K562 (cell line): ENCODE measurements at regions not wholly inside any gene's neighbourhood (a gene's known extent, or its start where the extent isn't known, plus 50 kb on each side); places are given as distances from the start of the nearest gene placed in this dataset.

Source experiments
- ATAC-seq: fragments of 200-7000 bp; cut with Tn5 transposase; 3 replicates; pipeline ENCODE4 v1.9.1; 2020; ENCODE audit warnings: moderate library complexity
- BruUV-seq: library from RNA; stranded (reverse); fragments of 400-500 nt; replicated peaks from 2 replicates; lab custom pipeline; 2021; lab: Mats Ljungman, UMichigan
- CTCF ChIA-PET: fragments of 300-600 bp; formaldehyde crosslinking; extraction: SDS; loops from one replicate; lab custom pipeline; 2021; ENCODE audit warnings: low intra/inter-chr PET ratio; lab: Yijun Ruan, JAX
- POLR2A ChIA-PET: fragments of 300-600, 350-650 bp; sonication (Branson Sonifier 250); formaldehyde crosslinking; extraction: SDS; loops from one replicate; lab custom pipeline; 2021; ENCODE audit warnings: antibody characterized with exemption, inconsistent platforms; lab: Yijun Ruan, JAX
- DNase-seq, 4 experiments: peaks; one replicate each; pipeline versions ENCODE4 v3.0.0 to v3.0.0-alpha.2; 2011 to 2018; ENCODE audit warnings: low spot score in 3 of 4, mixed read lengths in 3 of 4; ENCODE audit errors: extremely low read depth in 1 of 4
- FAIRE-seq: peaks from 2 replicates; lab custom pipeline; 2011; peaks lifted over from hg19 to GRCh38; lab: Jason Lieb, UNC
- H2AFZ ChIP-seq: 2 replicates; pipeline ENCODE4 v1.6.0; 2011; ENCODE audit warnings: low read depth, low read length, control low read depth, inconsistent platforms
- H3K27ac ChIP-seq: fragments of 200-600 bp; 3 replicates; pipeline ENCODE4 v1.8.0; 2011; ENCODE audit warnings: low read depth, mild to moderate bottlenecking, control low read depth, inconsistent platforms, low read length, moderate library complexity, mixed read lengths; ENCODE audit errors: extremely low read depth
- H3K27me3 ChIP-seq, 2 experiments: fragments of 300-600 bp in 1 of 2; 2 replicates in 1 of 2; 3 replicates in 1 of 2; pipeline versions ENCODE4 v1.6.0 to v1.8.0; 2011; ENCODE audit warnings: inconsistent platforms in 2 of 2, low read length in 2 of 2, mild to moderate bottlenecking in 1 of 2, mixed read lengths in 1 of 2, moderate library complexity in 1 of 2; ENCODE audit not compliant: control insufficient read depth in 2 of 2, insufficient read depth in 2 of 2
- H3K36me3 ChIP-seq: fragments of 300-600 bp; 3 replicates; pipeline ENCODE4 v1.8.0; 2011; ENCODE audit warnings: mild to moderate bottlenecking, low read length, inconsistent platforms; ENCODE audit not compliant: control insufficient read depth, insufficient read depth
- H3K4me1 ChIP-seq, 2 experiments: fragments of 200-600 bp in 1 of 2; replicated peaks in 1 of 2; 2 replicates in 1 of 2; 3 replicates in 1 of 2; pipeline versions ENCODE4 v1.5.1 to v1.8.0; 2011; ENCODE audit warnings: inconsistent platforms in 2 of 2, low read length in 2 of 2, mild to moderate bottlenecking in 1 of 2, mixed read lengths in 1 of 2, moderate library complexity in 1 of 2; ENCODE audit not compliant: control insufficient read depth in 2 of 2, insufficient read depth in 2 of 2
- H3K4me2 ChIP-seq: 2 replicates; pipeline ENCODE4 v1.6.1; 2011; ENCODE audit warnings: low read length, control low read depth, inconsistent platforms, mixed read lengths; ENCODE audit not compliant: insufficient read depth
- H3K4me3 ChIP-seq: fragments of 200-600 bp; sonication (generic), shearing (Covaris generic); 2 replicates; pipeline ENCODE4 v1.5.1; 2016; ENCODE audit warnings: control low read depth, inconsistent platforms
- H3K79me2 ChIP-seq: fragments of 200-600 bp; 3 replicates; pipeline ENCODE4 v1.8.0; 2011; ENCODE audit warnings: low read length, inconsistent platforms; ENCODE audit not compliant: control insufficient read depth, insufficient read depth
- H3K9ac ChIP-seq, 2 experiments: 2 replicates each; pipeline versions ENCODE4 v1.6.0 to v1.6.1; 2011; ENCODE audit warnings: low read depth in 2 of 2, low read length in 2 of 2, control low read depth in 1 of 2, inconsistent platforms in 1 of 2, mild to moderate bottlenecking in 1 of 2, mixed read lengths in 1 of 2; ENCODE audit not compliant: insufficient read depth in 1 of 2
- H3K9me1 ChIP-seq: one replicate; pipeline ENCODE4 v1.6.0; 2011; ENCODE audit warnings: inconsistent platforms, mild to moderate bottlenecking, low read length, moderate library complexity; ENCODE audit not compliant: control insufficient read depth, insufficient read depth
- H3K9me3 ChIP-seq: replicated peaks from 2 replicates; pipeline ENCODE4 v1.5.1; 2011; ENCODE audit warnings: low read depth, low read length, inconsistent platforms; ENCODE audit not compliant: control insufficient read depth, insufficient read depth
- H4K20me1 ChIP-seq: replicated peaks from 2 replicates; pipeline ENCODE4 v1.6.1; 2011; ENCODE audit warnings: low read length, inconsistent platforms, mixed read lengths; ENCODE audit not compliant: control insufficient read depth, insufficient read depth
- ASH1L ChIP-seq: fragments of 450-650 bp; IDR thresholded peaks from 2 replicates; pipeline ENCODE4 v1.6.1; 2018; ENCODE audit warnings: borderline replicate concordance, mild to moderate bottlenecking, low read depth; ENCODE audit not compliant: partially characterized antibody
- CBFA2T3 ChIP-seq: fragments of 450-650 bp; IDR thresholded peaks from 2 replicates; pipeline ENCODE4 v1.6.1; 2017
- ELF2 ChIP-seq: fragments of 250-450 bp; sonication (Bioruptor Pico); IDR thresholded peaks from 2 replicates; pipeline ENCODE4 v1.5.0; 2021; ENCODE audit warnings: mild to moderate bottlenecking
- FOXP1 ChIP-seq: sonication (generic); formaldehyde crosslinking; IDR thresholded peaks from 2 replicates; pipeline ENCODE4 v1.8.0; 2022; ENCODE audit warnings: mild to moderate bottlenecking, missing genetic modification reagents
- GATA2 ChIP-seq: sonication (generic); formaldehyde crosslinking; IDR thresholded peaks from 2 replicates; pipeline ENCODE4 v1.4.0; 2020; ENCODE audit warnings: mild to moderate bottlenecking, missing genetic modification reagents
- HOXB6 ChIP-seq: fragments of 250-450 bp; sonication (Bioruptor Pico); IDR thresholded peaks from 2 replicates; pipeline ENCODE4 v1.5.1; 2022; ENCODE audit warnings: mild to moderate bottlenecking, borderline replicate concordance
- MTF1 ChIP-seq: fragments of 250-450 bp; sonication (Bioruptor Pico); IDR thresholded peaks from 2 replicates; pipeline ENCODE4 v1.9.0; 2021; ENCODE audit warnings: moderate library complexity, mild to moderate bottlenecking, inconsistent platforms, borderline replicate concordance
- WGBS: fragments of 100-300 bp; shearing (Covaris generic); methylation state at CpG from one replicate; pipeline ENCODE4 v1.1.6; 2016; ENCODE audit warnings: low coverage, mixed read lengths; ENCODE audit not compliant: insufficient coverage; ENCODE audit errors: missing lambda C conversion rate; 5-methylcytosine and 5-hydroxymethylcytosine counted together
- in situ Hi-C: fragments of 300-500 bp; cut with MboI; formaldehyde crosslinking; loops from 4 replicates; pipeline ENCODE4 v1.15.0; 2018; ENCODE audit warnings: inconsistent platforms, mixed read lengths
- intact Hi-C: fragments of 100-400 bp; cut with micrococcal nuclease; formaldehyde crosslinking; loops from 2 replicates; pipeline ENCODE4 v1.14.2; 2022
- TF ChIP-seq, protein P1 (sequence below): fragments of 450-650 bp; IDR thresholded peaks from 2 replicates; pipeline ENCODE4 v1.6.1; 2017; ENCODE audit warnings: antibody characterized with exemption, mild to moderate bottlenecking
- TF ChIP-seq, protein P2 (sequence below): IDR thresholded peaks from 3 replicates; pipeline ENCODE4 v1.6.1; 2011; ENCODE audit warnings: borderline replicate concordance, mild to moderate bottlenecking, moderate library complexity; ENCODE audit not compliant: insufficient read length; ENCODE audit errors: extremely low read depth

DNA sequence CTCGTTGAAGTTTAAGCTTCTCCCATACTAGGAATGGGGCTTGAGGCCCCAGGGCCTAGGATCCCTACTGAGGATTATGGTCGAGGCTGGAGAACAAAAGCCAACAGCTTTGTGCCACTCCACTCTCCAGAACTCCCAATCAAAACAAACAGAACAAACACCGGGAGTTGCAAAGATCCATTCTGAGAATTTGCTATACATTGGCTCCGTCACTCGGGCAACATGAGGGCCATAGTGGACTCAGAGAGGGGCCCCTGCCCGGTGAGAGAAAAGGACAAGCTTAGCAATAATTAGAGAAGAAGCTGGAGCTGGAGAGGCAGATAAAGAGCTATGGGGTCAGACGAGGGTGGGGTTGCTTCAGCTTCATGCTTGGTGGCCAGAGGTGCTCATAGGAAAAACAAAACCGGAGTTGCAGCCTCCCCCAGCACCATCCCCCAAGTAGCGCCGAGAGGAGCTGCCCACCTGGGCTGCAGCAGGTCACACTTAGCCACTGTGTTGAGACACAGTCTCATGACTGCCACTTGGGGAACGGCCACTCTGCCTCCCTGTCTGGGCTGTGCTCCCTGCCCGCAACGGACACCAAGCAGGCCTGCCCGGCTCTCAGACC, 142.3 kb upstream of the HAAO start:
- Histone ChIP-seq H2AFZ (peak overlapping the region; percentile 87), H3K9ac (peak overlapping the region in 1 of 2 experiments; percentile 87; a peak in 2 of 4 replicates), H3K9me1 (no peaks in the 10 kb centered on the region), H3K9me3 (no peaks in the 10 kb centered on the region), H3K4me3 (no peak overlapping the region), H3K4me2 (no peak overlapping the region; the same call in 1 of the 2 replicates), H3K27me3 (no peaks in the 10 kb centered on the region), H4K20me1 (no peaks in the 10 kb centered on the region), H3K79me2 (no peaks in the 10 kb centered on the region), H3K27ac (peak overlapping the region; percentile 44; the same call in 1 of the 3 replicates), H3K4me1 (peaks cover 23 to 58% of the 10 kb centered on the region in 2 experiments), H3K36me3 (no peaks in the 10 kb centered on the region)
- no TSS peak for BruUV-seq
- ATAC-seq = peak; percentile 21
- WGBS = 33% methylated on average over 14 of the region's 14 CpGs
- in situ Hi-C loops = no loop called here
- peak in 1 of 4 experiments; percentile 48 for DNase-seq
- ChIA-PET POLR2A (interaction anchor here (0.8 to 1.0 kb wide), 3 partner anchors 12 to 290 kb away, joined by 3 to 5 read pairs (median 4); no protein-coding TSS in a partner anchor), CTCF (no interaction called here)
- intact Hi-C loops = no loop called here
- peak; percentile 49 for FAIRE-seq
- TF ChIP-seq FOXP1 (CRISPR knock-in tag) (no peak), MTF1 (CRISPR knock-in tag) (no peak), CBFA2T3 (peak; percentile 27; the same call in 1 of the 2 replicates), GATA2 (CRISPR knock-in tag) (no peak), HOXB6 (CRISPR knock-in tag) (no peak), ASH1L (no peak), ELF2 (no peak)
- TF ChIP-seq, protein P1, sequence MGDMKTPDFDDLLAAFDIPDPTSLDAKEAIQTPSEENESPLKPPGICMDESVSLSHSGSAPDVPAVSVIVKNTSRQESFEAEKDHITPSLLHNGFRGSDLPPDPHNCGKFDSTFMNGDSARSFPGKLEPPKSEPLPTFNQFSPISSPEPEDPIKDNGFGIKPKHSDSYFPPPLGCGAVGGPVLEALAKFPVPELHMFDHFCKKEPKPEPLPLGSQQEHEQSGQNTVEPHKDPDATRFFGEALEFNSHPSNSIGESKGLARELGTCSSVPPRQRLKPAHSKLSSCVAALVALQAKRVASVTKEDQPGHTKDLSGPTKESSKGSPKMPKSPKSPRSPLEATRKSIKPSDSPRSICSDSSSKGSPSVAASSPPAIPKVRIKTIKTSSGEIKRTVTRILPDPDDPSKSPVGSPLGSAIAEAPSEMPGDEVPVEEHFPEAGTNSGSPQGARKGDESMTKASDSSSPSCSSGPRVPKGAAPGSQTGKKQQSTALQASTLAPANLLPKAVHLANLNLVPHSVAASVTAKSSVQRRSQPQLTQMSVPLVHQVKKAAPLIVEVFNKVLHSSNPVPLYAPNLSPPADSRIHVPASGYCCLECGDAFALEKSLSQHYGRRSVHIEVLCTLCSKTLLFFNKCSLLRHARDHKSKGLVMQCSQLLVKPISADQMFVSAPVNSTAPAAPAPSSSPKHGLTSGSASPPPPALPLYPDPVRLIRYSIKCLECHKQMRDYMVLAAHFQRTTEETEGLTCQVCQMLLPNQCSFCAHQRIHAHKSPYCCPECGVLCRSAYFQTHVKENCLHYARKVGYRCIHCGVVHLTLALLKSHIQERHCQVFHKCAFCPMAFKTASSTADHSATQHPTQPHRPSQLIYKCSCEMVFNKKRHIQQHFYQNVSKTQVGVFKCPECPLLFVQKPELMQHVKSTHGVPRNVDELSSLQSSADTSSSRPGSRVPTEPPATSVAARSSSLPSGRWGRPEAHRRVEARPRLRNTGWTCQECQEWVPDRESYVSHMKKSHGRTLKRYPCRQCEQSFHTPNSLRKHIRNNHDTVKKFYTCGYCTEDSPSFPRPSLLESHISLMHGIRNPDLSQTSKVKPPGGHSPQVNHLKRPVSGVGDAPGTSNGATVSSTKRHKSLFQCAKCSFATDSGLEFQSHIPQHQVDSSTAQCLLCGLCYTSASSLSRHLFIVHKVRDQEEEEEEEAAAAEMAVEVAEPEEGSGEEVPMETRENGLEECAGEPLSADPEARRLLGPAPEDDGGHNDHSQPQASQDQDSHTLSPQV = peak; percentile 66; the same call in 1 of the 2 replicates
- TF ChIP-seq, protein P2, sequence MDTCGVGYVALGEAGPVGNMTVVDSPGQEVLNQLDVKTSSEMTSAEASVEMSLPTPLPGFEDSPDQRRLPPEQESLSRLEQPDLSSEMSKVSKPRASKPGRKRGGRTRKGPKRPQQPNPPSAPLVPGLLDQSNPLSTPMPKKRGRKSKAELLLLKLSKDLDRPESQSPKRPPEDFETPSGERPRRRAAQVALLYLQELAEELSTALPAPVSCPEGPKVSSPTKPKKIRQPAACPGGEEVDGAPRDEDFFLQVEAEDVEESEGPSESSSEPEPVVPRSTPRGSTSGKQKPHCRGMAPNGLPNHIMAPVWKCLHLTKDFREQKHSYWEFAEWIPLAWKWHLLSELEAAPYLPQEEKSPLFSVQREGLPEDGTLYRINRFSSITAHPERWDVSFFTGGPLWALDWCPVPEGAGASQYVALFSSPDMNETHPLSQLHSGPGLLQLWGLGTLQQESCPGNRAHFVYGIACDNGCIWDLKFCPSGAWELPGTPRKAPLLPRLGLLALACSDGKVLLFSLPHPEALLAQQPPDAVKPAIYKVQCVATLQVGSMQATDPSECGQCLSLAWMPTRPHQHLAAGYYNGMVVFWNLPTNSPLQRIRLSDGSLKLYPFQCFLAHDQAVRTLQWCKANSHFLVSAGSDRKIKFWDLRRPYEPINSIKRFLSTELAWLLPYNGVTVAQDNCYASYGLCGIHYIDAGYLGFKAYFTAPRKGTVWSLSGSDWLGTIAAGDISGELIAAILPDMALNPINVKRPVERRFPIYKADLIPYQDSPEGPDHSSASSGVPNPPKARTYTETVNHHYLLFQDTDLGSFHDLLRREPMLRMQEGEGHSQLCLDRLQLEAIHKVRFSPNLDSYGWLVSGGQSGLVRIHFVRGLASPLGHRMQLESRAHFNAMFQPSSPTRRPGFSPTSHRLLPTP = no peak
